HG03354 (cell line): ENCODE measurements at regions not wholly inside any gene's neighbourhood (a gene's known extent, or its start where the extent isn't known, plus 50 kb on each side); places are given as distances from the start of the nearest gene placed in this dataset.

Source experiments
- ATAC-seq: cut with Tn5 transposase; IDR thresholded peaks from one replicate; pipeline ENCODE4 v1.9.1; 2021; ENCODE audit warnings: mild to moderate bottlenecking; ENCODE audit not compliant: unreplicated experiment, poor library complexity, severe bottlenecking

DNA sequence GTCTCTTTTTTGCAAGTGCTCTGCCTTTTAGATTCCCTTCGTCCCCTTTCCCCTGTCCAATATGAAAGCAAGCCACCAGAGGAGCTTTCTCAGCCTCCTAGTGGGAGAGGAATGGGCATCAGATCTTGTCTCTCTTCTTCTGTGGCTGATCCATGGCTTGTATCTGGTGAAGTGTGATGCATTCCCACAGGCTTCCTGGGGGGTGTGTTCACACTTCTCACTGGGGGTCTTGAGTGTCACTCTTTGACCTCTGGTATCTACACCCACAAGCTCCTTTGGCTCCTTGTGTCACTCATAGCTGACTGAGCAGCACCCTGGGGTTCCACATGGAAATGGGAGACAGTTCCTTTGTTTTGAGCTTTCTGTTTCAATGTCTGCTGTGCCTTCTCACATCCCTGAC lies 411.5 kb downstream of the GADD45G start:
- ATAC-seq: no peak

DNA sequence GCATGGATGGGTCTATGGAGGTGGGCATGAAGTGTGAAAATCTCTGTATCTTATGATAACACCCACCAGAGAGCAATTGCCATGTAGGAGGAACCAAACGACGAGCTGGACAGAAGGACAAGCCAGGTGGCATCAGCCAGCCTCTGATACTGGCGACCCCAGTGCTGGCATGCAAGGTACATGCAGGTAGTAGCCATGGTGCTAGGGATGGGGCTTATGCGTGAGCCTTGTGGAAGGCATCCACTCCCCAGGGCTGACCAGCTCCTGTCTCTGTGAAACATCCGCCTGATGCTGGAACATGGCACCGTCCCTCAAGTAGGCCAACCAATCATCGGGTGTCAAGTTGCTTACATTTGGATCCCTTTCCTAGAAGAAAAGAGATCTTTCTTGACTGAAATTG lies 412.9 kb downstream of the GADD45G start:
- no peak for ATAC-seq

DNA sequence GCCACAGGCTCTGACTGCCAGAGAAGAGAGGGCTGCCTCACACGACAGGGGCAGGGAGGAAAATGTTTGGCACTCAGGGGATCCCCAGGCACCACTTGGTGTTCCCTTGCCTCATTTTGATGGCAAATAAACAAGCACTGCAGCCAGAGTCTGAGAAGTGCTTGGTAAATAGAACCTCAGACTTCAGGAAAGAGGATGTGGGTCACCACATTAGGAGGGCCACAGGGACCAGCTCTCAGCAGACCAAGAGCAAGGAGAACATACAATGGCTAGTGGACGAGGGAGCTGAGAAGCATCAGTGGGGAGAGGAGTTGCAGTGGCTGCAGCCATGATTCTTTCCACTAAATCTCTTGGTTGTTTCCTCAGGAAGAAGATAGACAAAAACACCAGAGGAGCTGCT lies 413.9 kb downstream of the GADD45G start:
- ATAC-seq: no peak

DNA sequence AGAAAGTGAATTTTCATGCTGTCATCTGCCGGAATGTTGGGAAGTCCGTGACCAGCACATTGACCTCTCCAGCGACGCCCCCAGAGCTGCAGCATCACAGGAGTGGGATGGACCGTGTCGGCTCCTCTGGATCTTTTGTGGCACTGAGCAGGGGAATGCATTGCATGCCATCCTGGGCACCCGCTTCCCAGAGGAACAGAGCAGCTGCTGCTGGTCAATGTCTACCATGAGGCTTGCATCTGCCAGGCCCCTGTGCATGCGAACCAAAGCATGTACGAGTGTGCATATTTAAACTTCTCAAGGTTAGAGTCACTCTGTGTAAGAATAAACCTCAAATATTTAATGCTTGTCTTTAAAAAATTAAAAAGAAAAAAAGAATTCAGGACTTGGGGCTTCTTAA lies 414.8 kb downstream of the GADD45G start:
- no peak for ATAC-seq

DNA sequence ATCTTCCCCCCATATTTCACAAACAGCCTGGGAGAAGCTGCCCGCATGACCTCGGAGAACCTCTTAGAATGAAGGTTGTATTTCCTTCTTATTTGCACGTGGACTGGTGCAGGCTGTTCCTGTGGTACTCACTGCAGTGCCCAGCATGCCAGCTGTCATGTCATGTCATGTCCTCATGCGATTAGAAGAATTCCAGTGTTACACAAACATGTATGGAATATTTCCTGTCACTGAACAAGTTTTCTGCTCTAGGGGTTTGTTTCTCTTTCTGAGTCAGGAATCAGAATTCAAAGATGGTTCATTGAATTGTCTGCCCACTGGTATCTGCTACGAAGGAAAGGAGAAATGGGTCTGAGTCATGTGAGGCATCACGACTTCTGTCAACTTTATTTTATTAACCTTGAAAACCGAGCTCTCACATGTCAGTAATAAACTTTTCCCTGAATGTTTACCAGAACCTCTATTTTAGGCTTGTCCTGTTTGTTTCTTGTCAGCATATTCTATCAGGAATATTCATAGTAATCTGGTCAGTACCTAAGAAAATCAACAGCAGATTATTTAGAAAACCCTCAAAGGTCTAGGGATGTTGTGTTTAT lies 415.6 kb downstream of the GADD45G start:
- ATAC-seq: no peak

DNA sequence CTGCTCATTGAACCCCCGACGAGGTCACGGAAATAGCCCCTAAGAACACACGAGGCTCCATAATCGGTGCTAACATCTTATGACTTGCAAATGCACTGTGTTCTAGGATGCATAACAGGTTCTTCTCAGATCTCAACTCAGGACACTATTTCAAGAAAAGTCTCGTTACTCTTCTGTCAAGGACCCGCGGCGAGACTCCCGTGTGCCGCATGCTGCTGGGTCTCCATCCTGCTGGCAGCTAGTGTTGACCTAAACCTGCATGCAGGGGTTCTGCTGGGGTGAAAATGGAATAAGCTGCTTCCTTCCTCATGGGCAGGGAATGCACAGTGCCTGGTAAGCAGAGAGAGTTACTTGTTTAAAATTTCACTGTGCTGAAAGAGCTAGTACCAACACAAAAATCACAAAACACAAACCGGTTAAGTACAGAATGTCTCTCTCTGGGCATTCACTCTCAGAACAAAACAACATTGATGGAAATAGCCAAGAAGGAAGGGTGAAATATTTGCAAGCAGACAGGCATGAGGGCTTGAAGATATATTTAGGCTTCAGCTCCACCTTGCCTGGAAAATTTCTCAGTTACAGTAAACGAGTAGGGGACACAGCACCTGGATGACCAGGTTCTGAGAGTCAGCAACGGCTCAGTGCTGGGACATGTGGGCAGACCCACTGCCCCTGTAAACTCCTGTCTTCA lies 416.5 kb downstream of the GADD45G start:
- no peak for ATAC-seq

DNA sequence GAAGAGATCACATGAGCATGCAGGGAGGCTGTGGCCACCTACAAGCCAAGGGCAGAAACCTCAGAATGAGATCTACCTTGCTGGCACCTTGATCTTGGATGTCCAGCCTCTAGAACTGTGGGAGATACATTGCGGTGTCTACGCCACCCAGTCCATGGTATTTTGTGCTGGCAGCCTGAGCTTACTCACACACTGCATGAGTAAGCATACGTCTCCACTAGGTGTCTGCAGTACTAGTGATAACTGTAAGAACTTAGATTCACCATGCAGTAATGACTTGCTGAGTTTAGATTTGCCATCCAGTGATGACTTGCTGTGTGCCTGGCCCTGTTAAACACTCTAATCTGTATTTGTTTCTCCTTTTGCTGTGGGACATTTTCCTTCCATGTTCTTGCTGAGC lies 417.7 kb downstream of the GADD45G start:
- ATAC-seq: no peak

DNA sequence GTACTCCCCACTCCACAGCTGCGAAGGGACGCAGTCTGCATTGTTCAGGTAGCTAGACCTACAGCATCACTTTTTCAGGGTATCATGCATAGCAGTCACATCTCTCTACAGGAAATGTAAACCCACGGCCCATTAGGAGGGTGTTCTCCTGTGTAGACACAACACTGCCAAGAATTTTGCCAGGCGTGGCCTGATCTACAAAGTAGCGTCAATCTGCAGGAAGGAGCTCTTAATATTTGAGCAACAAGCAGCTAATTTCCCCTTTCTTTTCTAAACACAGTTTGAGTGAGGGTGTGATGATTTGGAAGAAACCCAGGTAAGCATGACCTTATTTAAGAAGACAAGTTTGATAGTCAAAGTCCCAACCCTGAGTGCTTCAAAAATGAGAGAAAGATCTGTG lies 419.0 kb downstream of the GADD45G start:
- ATAC-seq: no peak

DNA sequence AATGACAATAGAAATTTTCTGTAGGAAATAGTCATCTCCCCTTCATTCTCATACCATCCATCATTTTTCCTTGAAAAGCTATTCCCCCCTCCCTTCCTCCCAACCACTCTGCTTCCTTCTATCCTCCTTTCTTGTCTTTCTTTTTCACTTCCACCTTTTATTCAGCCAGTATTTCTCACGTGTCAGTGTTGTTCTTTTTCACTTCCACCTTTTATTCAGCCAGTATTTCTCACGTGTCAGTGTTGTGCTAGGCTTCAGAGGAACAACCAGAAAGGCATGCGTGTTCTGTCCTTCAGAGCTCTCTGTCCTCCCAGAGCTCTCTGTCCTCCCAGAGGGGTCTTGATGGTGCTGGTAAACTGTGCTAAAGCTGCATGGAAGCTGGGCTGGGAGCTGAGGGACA lies 419.6 kb downstream of the GADD45G start:
- ATAC-seq: no peak

DNA sequence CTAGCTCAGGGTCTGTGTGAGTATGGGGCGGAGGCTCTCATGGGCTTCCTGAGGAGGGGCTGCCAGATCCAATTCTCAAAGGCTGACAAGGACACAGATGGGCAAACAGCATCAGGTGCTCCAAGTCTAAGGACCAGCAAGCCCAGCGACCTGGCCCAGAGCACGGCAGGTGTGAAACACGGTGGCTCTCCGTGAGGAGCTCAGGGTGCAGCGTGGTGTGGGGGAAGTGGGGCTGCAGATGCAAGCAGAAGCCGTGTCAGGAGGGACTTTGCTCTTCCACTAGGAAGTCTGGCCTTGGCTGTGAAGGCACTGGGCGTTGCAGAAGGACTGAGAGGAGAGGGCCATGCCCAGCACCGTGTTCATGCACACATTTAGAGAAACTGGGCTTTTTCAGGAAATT lies 420.0 kb downstream of the GADD45G start:
- no peak for ATAC-seq

DNA sequence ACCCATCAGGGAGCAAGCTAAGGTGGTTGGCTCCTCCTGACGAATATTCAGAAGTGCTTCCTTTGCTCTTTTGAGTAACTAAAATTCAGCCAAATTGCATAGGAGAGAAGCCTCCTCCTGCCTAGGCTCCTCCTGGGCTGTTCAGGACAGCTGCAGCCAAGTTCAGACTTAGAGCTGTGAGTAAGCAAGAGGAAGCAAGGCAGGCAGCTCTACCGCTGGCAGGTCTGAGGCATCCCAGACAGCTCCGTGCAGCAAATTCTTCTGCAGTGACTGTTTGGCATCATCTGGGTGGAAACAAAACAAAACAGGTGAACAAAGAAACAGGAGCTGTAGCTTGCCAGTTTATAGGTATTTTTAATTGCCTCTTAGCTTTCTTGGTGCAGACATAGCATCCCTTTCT lies 421.0 kb downstream of the GADD45G start:
- no peak for ATAC-seq

DNA sequence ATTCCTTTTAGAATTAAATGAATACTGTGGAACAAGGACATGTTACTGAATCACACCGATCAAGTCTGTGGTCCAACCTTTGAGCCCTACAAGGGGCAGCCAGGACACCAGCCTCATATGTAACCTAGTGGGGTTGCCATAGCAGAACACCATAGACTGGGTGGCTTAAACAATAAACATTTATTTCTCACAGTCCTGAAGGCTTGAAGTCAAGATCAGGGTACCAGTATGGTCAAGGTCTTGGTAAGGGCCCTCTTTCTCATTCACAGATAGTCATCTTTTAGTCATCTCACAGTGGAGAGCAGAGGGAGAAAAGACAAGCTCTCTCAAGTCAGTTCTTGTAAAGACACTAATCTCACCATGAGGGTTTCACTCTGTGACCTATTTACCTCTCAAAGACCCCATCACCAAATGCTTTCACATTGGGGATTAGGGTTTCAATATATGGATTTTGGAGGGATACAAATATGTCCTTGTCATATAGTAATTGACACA lies 422.5 kb downstream of the GADD45G start:
- ATAC-seq: no peak

DNA sequence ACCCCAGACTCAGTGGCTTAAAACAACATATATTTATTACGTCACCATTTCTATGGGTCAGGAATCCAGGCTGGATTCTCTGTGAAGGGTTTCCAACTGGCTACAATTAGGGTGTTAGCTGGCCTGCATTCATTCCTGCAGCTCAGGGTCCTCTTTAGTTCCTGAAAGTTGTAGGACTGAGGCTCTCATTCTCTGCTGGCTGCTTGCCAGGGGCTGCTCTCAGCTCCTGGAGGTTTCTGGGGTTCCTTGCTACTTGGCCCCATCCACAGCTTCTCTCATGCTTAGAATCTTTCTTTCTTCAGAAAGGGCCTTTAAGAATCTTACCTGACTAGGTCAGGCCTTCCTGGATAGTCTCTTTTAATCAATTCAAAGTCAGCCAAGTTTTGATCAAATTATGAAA lies 424.6 kb downstream of the GADD45G start:
- ATAC-seq: no peak

DNA sequence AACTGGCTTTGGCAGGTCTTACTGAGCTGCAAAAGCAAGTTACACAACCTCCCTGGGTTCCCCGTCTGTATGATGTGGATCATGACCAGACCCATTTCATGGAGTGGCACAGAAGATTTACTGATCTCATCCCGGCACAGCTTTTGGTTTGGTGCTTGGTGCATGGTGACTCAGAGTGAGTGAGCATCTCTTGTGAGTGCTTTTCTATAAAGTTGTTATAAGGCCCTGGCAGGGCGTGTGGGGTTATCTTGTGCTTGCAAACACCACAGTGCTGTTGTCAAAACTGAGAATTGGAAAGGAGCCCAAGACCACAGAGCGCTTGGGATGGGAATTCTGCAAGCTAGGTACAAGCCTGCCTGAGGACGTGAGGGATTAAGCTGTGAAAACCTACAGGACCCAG lies 425.2 kb downstream of the GADD45G start:
- ATAC-seq: no peak

DNA sequence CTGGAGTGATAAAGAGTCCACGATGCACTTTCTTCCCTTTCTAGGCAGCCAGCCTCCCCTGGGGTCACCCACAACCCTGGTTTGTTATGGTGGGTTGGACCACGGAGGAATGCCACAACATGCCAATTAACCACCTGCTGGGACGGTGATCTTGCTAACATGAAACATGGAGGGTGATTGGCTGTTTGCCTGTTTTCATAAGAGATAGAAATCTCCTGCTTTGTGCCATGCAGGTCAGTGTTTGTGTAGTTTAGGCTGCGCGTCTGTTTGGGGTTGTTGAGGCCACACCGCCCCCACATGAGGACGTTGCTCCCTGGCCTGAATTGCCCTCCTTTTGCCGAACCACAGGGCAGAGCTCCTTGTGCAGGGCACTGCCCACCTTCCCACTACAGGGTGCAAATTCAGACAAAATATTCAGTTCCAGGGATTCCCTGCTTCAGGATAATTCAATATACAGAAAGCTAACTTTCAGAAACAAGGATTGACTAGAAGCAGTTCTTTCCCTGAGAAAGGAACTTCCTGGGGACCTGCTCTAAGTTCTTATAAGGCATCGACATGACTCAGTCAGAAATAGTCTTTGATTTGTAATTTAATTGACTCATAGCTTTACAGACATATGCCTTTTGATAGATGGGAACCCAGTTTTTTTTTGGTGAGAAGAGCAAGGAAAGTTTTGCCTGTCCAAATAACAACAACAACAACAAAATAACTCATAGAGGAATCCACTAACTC lies 427.6 kb downstream of the GADD45G start:
- no peak for ATAC-seq

DNA sequence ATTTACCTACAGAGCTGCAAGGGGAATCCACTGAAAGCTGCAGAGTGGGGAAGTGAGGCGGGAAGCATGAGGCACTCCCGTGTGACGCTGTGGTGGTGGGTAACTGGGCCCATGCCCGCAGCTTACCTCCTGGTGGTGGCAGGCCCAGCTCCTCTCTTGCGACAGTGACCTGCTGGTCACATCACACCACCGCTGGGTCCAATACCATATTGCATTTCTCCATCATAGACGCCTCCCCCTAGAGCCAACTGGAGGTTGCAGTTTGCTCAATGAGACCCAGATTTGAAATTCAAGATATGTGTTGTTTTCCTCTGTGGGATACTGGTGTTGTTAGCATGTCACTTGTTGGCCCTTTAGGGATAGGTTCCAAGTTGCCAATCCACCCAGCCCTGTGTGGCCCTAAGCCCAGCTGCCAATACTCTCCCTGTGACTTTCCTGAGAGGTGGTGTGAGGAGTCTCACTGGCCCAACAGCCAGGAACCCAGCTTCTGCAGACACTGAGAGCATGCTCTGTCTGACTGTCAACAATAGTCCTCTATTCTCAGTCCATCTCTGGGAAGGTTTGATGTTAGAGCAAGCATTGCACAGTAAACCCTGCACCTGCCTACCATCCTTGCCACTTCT lies 428.3 kb downstream of the GADD45G start:
- ATAC-seq: no peak

DNA sequence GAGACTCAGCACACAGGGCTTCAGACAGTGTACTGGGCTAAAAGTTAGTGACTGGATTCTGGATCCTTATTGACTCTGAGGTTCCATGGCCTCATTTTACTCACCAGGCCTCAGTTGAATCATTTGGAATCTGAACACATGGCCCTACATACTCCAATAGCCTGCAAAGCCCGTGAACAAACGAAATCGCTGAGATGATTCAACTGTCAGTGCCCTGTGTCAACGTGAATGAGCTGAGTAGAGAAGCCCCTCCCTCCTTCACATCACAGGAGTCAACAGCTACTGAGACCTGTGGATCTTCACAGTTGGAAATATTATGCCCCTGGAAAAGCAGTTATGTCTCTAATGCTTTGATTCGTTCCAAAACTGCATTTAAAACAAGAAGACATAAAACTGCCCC lies 429.3 kb downstream of the GADD45G start:
- ATAC-seq: no peak

DNA sequence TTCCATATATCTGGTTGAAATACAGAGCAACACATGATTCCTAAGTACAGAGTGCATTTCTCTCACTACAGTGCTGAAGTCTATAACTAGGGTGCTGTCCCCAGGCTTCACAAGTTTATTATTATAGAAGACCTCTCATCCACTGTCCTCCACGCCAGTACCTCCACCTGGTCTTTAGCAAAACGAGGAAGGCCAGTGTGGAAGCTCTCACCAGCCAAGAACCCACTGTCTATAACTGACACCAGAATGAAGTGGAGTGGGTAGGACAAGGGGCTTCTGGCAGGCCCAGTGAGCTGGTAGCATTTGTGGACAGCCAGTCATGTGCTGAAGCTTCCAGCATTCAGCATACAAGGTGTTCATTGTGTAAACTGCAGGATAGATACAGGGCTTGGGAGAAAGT lies 430.7 kb downstream of the GADD45G start:
- no peak for ATAC-seq

DNA sequence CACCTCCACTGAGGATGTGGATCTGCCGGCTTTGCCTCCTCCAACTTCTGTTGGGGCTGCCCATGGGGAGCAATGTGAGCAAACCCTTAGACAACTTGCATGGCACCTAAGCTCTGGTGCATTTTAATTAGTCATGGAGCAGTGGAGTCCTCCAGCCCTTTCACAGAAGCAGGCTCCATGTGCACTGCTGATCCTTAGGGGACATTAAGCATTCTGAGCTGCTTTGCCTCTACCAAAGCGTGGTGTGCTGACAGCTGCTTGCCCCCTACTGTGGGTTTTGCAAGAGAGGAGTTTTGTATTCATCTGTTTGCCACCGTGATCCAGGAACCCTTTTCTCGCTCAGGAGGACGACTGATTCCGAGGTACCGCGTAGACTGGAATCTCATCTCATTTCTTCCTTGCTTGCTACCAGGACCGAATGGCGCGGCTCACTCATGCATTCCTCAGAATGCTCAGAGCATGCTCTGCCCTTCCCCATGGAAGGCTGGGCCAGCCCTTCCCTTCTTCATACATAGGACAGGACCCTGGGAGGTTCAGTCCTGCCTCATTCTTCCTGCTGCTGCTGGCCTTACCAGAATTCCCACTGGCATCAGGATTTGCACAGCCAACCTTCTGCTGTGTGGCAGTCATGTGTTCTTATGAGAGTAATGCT lies 432.5 kb downstream of the GADD45G start:
- ATAC-seq: no peak

DNA sequence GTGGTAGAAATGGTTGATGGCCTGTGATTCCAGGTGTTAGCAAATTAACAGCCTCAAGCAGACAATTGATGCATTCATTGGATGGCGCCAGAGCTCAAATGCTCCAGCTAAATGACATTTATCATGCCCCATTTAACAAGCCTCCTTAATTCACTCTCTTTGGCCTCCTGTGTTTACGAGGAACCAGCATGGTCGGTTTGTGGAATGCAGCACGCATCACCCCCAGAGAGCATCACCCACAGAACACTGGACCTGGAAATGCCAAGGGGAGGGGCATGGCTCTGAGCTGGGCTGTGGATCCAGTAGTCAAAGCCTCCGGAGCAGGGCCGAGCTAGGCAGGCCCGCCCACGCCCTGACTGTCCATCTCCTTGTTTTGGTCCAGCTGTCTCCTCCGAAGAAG lies 434.0 kb downstream of the GADD45G start:
- no peak for ATAC-seq
